ENCODE measurements at regions not wholly inside any gene's neighbourhood (a gene's known extent, or its start where the extent isn't known, plus 50 kb on each side); places are given as distances from the start of the nearest gene placed in this dataset.

- no peak for TF ChIP-seq POLR2A (IDR thresholded peaks at IDR 0.05)
- no peak for TF ChIP-seq POLR2AphosphoS5 (IDR thresholded peaks at IDR 0.05)
- TF ChIP-seq EP300 (IDR thresholded peaks at IDR 0.05) = no peak
- no peak for TF ChIP-seq CTCF (IDR thresholded peaks at IDR 0.05)
- Histone ChIP-seq H3K4me3 (no peak overlapping the region), H3K9me3 (no peaks in the 10 kb centered on the region), H3K27me3 (no peaks in the 10 kb centered on the region), H3K27ac (no peak overlapping the region), H3K36me3 (no peaks in the 10 kb centered on the region), H3K4me1 (no peaks in the 10 kb centered on the region)
- 46 to 64% (median 58%) methylated on average over 4 of the region's 4 CpGs for WGBS, 5 donors
- DNase-seq = peak in 1 of 2 donors; percentile 34
- intact Hi-C loops (cut with DNase I; ENCODE audit: low total_unique reads) = no loop called here
Observed at GRCh38 chr16:66103211-66103610, 263.3 kb upstream of the CDH5 start.

DNA sequence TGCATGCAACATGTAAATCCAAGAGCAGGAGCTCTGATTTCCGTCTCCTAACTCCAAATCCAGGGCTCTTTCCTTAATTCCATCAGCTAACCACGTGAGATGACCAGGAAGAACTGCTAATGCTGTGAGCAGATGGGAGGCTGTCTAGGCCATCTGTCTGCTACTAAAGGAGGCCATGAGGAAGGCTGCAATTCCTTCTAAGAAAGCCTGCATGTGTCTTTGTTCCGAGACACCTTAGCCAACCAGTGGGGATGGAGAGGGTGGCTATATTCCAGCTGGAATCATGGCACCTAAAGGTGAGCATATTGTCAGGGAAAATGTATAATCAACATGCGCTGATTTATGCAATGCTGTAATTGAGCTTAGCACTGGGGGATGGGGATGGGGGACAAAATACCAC lies 267.2 kb upstream of the CDH5 start:
- Histone ChIP-seq H3K4me3 (no peak overlapping the region), H3K27ac (no peak overlapping the region), H3K27me3 (no peaks in the 10 kb centered on the region), H3K4me1 (no peaks in the 10 kb centered on the region), H3K36me3 (no peaks in the 10 kb centered on the region), H3K9me3 (no peaks in the 10 kb centered on the region)
- WGBS, 5 donors = 71 to 82% (median 71%) methylated on average over 4 of the region's 4 CpGs
- TF ChIP-seq POLR2AphosphoS5 (IDR thresholded peaks at IDR 0.05) = no peak
- TF ChIP-seq EP300 (IDR thresholded peaks at IDR 0.05) = no peak
- TF ChIP-seq POLR2A (IDR thresholded peaks at IDR 0.05) = no peak
- no peak for TF ChIP-seq CTCF (IDR thresholded peaks at IDR 0.05)
- DNase-seq = no peak
- intact Hi-C loops (cut with DNase I; ENCODE audit: low total_unique reads) = no loop called here

GRCh38 chr16:66097751-66098150 lies 268.7 kb upstream of the CDH5 start:
- intact Hi-C loops (cut with DNase I; ENCODE audit: low total_unique reads) = no loop called here
- WGBS, 5 donors = 53 to 62% (median 60%) methylated on average over 6 of the region's 6 CpGs

GRCh38 chr16:66095676-66096075 lies 270.8 kb upstream of the CDH5 start:
- DNase-seq = no peak
- H3K9me3 ChIP-seq = no peaks in the 10 kb centered on the region
- intact Hi-C loops (cut with DNase I; ENCODE audit: low total_unique reads) = no loop called here
- H3K4me1 ChIP-seq = no peaks in the 10 kb centered on the region
- no peak overlapping the region for H3K27ac ChIP-seq
- no peaks in the 10 kb centered on the region for H3K27me3 ChIP-seq
- H3K4me3 ChIP-seq = no peak overlapping the region
- no peaks in the 10 kb centered on the region for H3K36me3 ChIP-seq
- TF ChIP-seq EP300 (IDR thresholded peaks at IDR 0.05) = no peak
- TF ChIP-seq POLR2A (IDR thresholded peaks at IDR 0.05) = no peak
- TF ChIP-seq CTCF (IDR thresholded peaks at IDR 0.05) = no peak
- no peak for TF ChIP-seq POLR2AphosphoS5 (IDR thresholded peaks at IDR 0.05)

More at GRCh38 chr16:66097751-66098150, 268.7 kb upstream of the CDH5 start:
- Histone ChIP-seq H3K27me3 (no peaks in the 10 kb centered on the region), H3K4me1 (no peaks in the 10 kb centered on the region), H3K4me3 (no peak overlapping the region), H3K36me3 (no peaks in the 10 kb centered on the region), H3K9me3 (no peaks in the 10 kb centered on the region), H3K27ac (no peak overlapping the region)
- TF ChIP-seq CTCF (IDR thresholded peaks at IDR 0.05) = no peak
- TF ChIP-seq POLR2A (IDR thresholded peaks at IDR 0.05) = no peak
- TF ChIP-seq EP300 (IDR thresholded peaks at IDR 0.05) = no peak
- TF ChIP-seq POLR2AphosphoS5 (IDR thresholded peaks at IDR 0.05) = no peak
- DNase-seq = no peak
